HG03520 (cell line): ENCODE measurements at regions not wholly inside any gene's neighbourhood (a gene's known extent, or its start where the extent isn't known, plus 50 kb on each side); places are given as distances from the start of the nearest gene placed in this dataset.
"Not testable (repeated sequence)": the region's sequence is repeated elsewhere in the genome, so short reads cannot be mapped to it uniquely, and the experiment has no call there.

Source experiments
- ATAC-seq: cut with Tn5 transposase; IDR thresholded peaks from one replicate; pipeline ENCODE4 v1.9.1; 2021; ENCODE audit warnings: mild to moderate bottlenecking, moderate library complexity; ENCODE audit not compliant: unreplicated experiment

GRCh38 chr2:147000151-147000550 lies 844.7 kb upstream of the ACVR2A start:
- not testable (repeated sequence) for ATAC-seq

GRCh38 chr2:146997945-146998344 lies 846.9 kb upstream of the ACVR2A start:
- no peak for ATAC-seq

- no peak for ATAC-seq
These were observed 847.3 kb upstream of the ACVR2A start for GRCh38 chr2:146997488-146997887.

GRCh38 chr2:146994246-146994645 lies 850.6 kb upstream of the ACVR2A start:
- no peak for ATAC-seq

GRCh38 chr2:146992466-146992865 lies 852.4 kb upstream of the ACVR2A start:
- no peak for ATAC-seq

GRCh38 chr2:146992057-146992456 lies 852.8 kb upstream of the ACVR2A start:
- no peak for ATAC-seq

- ATAC-seq, result no peak
These were observed 854.3 kb upstream of the ACVR2A start for GRCh38 chr2:146990311-146991054.

GRCh38 chr2:146989741-146990140 lies 855.1 kb upstream of the ACVR2A start:
- no peak for ATAC-seq

GRCh38 chr2:146987996-146988395 lies 856.8 kb upstream of the ACVR2A start:
- no peak for ATAC-seq

GRCh38 chr2:146986161-146986560 lies 858.7 kb upstream of the ACVR2A start:
- peak; percentile 60 for ATAC-seq

GRCh38 chr2:146985753-146986152 lies 859.1 kb upstream of the ACVR2A start:
- ATAC-seq, result peak; percentile 25

- ATAC-seq, result no peak
These were observed 860.8 kb upstream of the ACVR2A start for GRCh38 chr2:146984014-146984413.

- no peak for ATAC-seq
These were observed 862.4 kb upstream of the ACVR2A start for GRCh38 chr2:146982393-146982846.

- no peak for ATAC-seq
These were observed 862.9 kb upstream of the ACVR2A start for GRCh38 chr2:146981921-146982320.

- no peak for ATAC-seq
These were observed 865.1 kb upstream of the ACVR2A start for GRCh38 chr2:146979746-146980145.

- no peak for ATAC-seq
These were observed 866.0 kb upstream of the ACVR2A start for GRCh38 chr2:146978577-146979555.

GRCh38 chr2:146970981-146971380 lies 873.8 kb upstream of the ACVR2A start:
- ATAC-seq, result not testable (repeated sequence)

GRCh38 chr2:146969703-146970102 lies 875.1 kb upstream of the ACVR2A start:
- ATAC-seq, result not testable (repeated sequence)

GRCh38 chr2:146964494-146964893 lies 880.3 kb upstream of the ACVR2A start:
- ATAC-seq, result no peak

GRCh38 chr2:146954544-146954943 lies 890.3 kb upstream of the ACVR2A start:
- ATAC-seq, result no peak

GRCh38 chr2:146952696-146953095 lies 892.1 kb upstream of the ACVR2A start:
- no peak for ATAC-seq

- no peak for ATAC-seq
These were observed 893.9 kb upstream of the ACVR2A start for GRCh38 chr2:146950911-146951310.
